ENCODE measurements at regions not wholly inside any gene's neighbourhood (a gene's known extent, or its start where the extent isn't known, plus 50 kb on each side); places are given as distances from the start of the nearest gene placed in this dataset.

GRCh38 chr6:56695702-56696101, 53.0 kb upstream of the DST start:
- H3K4me2 ChIP-seq (ENCODE audit: low read length): no peak overlapping the region
- 0 out of 4 replicates have a peak, but pooled peaks cover 0 to 10% of the 10 kb centered on the region in 2 experiments for H3K36me3 ChIP-seq (ENCODE audit: control insufficient read depth in 1 of 2, insufficient read depth in 2 of 2, low read length in 2 of 2)
- intact Hi-C loops (cut with micrococcal nuclease): loop anchor here (5.0 kb wide), 1 partner anchor 338 kb away; no protein-coding TSS in a partner anchor
- DNase-seq (ENCODE audit: low read depth, low spot score) (no peak), ATAC-seq (no peak)
- POLR2A ChIA-PET: no interaction called here
- CTCF ChIA-PET: no interaction called here
- H3K4me1 ChIP-seq (ENCODE audit: control insufficient read depth in 1 of 2, insufficient read depth in 2 of 2, low read length in 2 of 2): peaks cover 35% of the 10 kb centered on the region in 2 experiments
- no peak overlapping the region for H3K9ac ChIP-seq (ENCODE audit: low read length)
- no peaks in the 10 kb centered on the region for H3K27me3 ChIP-seq (ENCODE audit: insufficient read depth, low read length)
- no peaks in the 10 kb centered on the region for H4K20me1 ChIP-seq (ENCODE audit: insufficient read depth)
- no peak overlapping the region for H3K4me3 ChIP-seq (replicated peaks in 1 of 2; ENCODE audit: low read depth in 1 of 2, low read length in 2 of 2)
- H3K9me2 ChIP-seq (ENCODE audit: insufficient read depth): no peaks in the 10 kb centered on the region
- no peaks in the 10 kb centered on the region for H3K9me3 ChIP-seq (ENCODE audit: control insufficient read depth in 1 of 2, insufficient read depth in 1 of 2, low read depth in 1 of 2, low read length in 2 of 2)
- no peak overlapping the region for H2AFZ ChIP-seq (ENCODE audit: low read depth, low read length, poor library complexity, severe bottlenecking)
- RAD21 ChIA-PET (ENCODE audit: low non-redundant PET in 1 of 2, low total read pairs in 2 of 2, uncharacterized antibody in 2 of 2, unreplicated experiment in 2 of 2): no interaction called here
- H3K79me2 ChIP-seq (ENCODE audit: insufficient read depth, low read length): peaks cover 5% of the 10 kb centered on the region; the same call in 1 of the 2 replicates
- BruUV-seq (replicated peaks): no TSS peak
- H3K27ac ChIP-seq (ENCODE audit: low read depth, low read length): peak overlapping the region; percentile 61; the same call in 1 of the 2 replicates
- TF ChIP-seq SP1 (IDR thresholded peaks at IDR 0.05; ENCODE audit: low read depth) (no peak), POLR2AphosphoS5 (IDR thresholded peaks at IDR 0.05; ENCODE audit: low read depth, low read length) (no peak), POLR2A (IDR thresholded peaks at IDR 0.05; ENCODE audit: borderline replicate concordance, extremely low read depth, insufficient read depth, insufficient read length) (no peak), EZH2 (IDR thresholded peaks at IDR 0.05) (no peak)

GRCh38 chr6:56694002-56694401, 51.3 kb upstream of the DST start:
- H2AFZ ChIP-seq (ENCODE audit: low read depth, low read length, poor library complexity, severe bottlenecking): no peak overlapping the region
- no TSS peak for BruUV-seq (replicated peaks)
- DNase-seq (ENCODE audit: low read depth, low spot score): no peak
- peaks cover 35 to 45% of the 10 kb centered on the region in 2 experiments for H3K4me1 ChIP-seq (ENCODE audit: control insufficient read depth in 1 of 2, insufficient read depth in 2 of 2, low read length in 2 of 2)
- RAD21 ChIA-PET (ENCODE audit: low non-redundant PET in 1 of 2, low total read pairs in 2 of 2, uncharacterized antibody in 2 of 2, unreplicated experiment in 2 of 2): no interaction called here
- CTCF ChIA-PET: interaction anchor here (1.1 kb wide), 1 partner anchor 16 kb away, joined by 3 read pairs; no protein-coding TSS in a partner anchor
- no peak overlapping the region for H3K9ac ChIP-seq (ENCODE audit: low read length)
- 0 out of 4 replicates have a peak, but pooled peaks cover 0 to 10% of the 10 kb centered on the region in 2 experiments for H3K36me3 ChIP-seq (ENCODE audit: control insufficient read depth in 1 of 2, insufficient read depth in 2 of 2, low read length in 2 of 2)
- no peaks in the 10 kb centered on the region for H3K9me3 ChIP-seq (ENCODE audit: control insufficient read depth in 1 of 2, insufficient read depth in 1 of 2, low read depth in 1 of 2, low read length in 2 of 2)
- no peaks in the 10 kb centered on the region for H3K27me3 ChIP-seq (ENCODE audit: insufficient read depth, low read length)
- POLR2A ChIA-PET: no interaction called here
- H4K20me1 ChIP-seq (ENCODE audit: insufficient read depth): no peaks in the 10 kb centered on the region
- no peak overlapping the region for H3K4me3 ChIP-seq (replicated peaks in 1 of 2; ENCODE audit: low read depth in 1 of 2, low read length in 2 of 2)
- no peaks in the 10 kb centered on the region for H3K9me2 ChIP-seq (ENCODE audit: insufficient read depth)
- H3K79me2 ChIP-seq (ENCODE audit: insufficient read depth, low read length): peaks cover 5% of the 10 kb centered on the region; the same call in 1 of the 2 replicates
- intact Hi-C loops (cut with micrococcal nuclease): no loop called here
- ATAC-seq: no peak
- peak overlapping the region; percentile 49 for H3K4me2 ChIP-seq (ENCODE audit: low read length)
- peak overlapping the region; percentile 61; the same call in 1 of the 2 replicates for H3K27ac ChIP-seq (ENCODE audit: low read depth, low read length)
- TF ChIP-seq MAX (IDR thresholded peaks at IDR 0.05): no peak
- no peak for TF ChIP-seq CEBPB (IDR thresholded peaks at IDR 0.05; ENCODE audit: low read depth)
- no peak for TF ChIP-seq ZNF274 (IDR thresholded peaks at IDR 0.05; ENCODE audit: low read depth, low read length)
- no peak for TF ChIP-seq POLR2AphosphoS5 (IDR thresholded peaks at IDR 0.05; ENCODE audit: low read depth, low read length)
- no peak for TF ChIP-seq EZH2 (IDR thresholded peaks at IDR 0.05)
- no peak for TF ChIP-seq TCF7L2 (IDR thresholded peaks at IDR 0.05; ENCODE audit: borderline replicate concordance, extremely low read depth, insufficient read depth, insufficient read length)
- TF ChIP-seq REST (IDR thresholded peaks at IDR 0.05; ENCODE audit: low read depth): no peak
- no peak for TF ChIP-seq CBX3 (IDR thresholded peaks at IDR 0.05; ENCODE audit: low read depth)
- TF ChIP-seq EGR1 (IDR thresholded peaks at IDR 0.05; ENCODE audit: low read depth): no peak
- TF ChIP-seq CTCF (IDR thresholded peaks at IDR 0.05 in 2 of 3, conservative IDR thresholded peaks at IDR 0.05 in 1 of 3; ENCODE audit: borderline replicate concordance in 1 of 3, insufficient read depth in 1 of 3, low read depth in 2 of 3, low read length in 2 of 3): no peak
- peak; percentile 41 for TF ChIP-seq SP1 (IDR thresholded peaks at IDR 0.05; ENCODE audit: low read depth)
- no peak for TF ChIP-seq EZH2phosphoT487 (IDR thresholded peaks at IDR 0.05; ENCODE audit: borderline replicate concordance)
- no peak for TF ChIP-seq ELF1 (IDR thresholded peaks at IDR 0.05; ENCODE audit: borderline replicate concordance, low read depth)
- TF ChIP-seq JUND (IDR thresholded peaks at IDR 0.05): peak; percentile 49; the same call in 1 of the 2 replicates
